H9 (cell line): ENCODE measurements at regions not wholly inside any gene's neighbourhood (a gene's known extent, or its start where the extent isn't known, plus 50 kb on each side); places are given as distances from the start of the nearest gene placed in this dataset.

Experiments
- DNase-seq: peaks from one replicate; pipeline ENCODE4 v3.0.0-alpha.2; 2017
- H2AFZ ChIP-seq: one replicate; pipeline ENCODE4 v1.6.1; 2013; ENCODE audit warnings: mild to moderate bottlenecking, low read length, control low read depth, moderate library complexity
- H2AK5ac ChIP-seq: 2 replicates; pipeline ENCODE4 v1.6.1; 2013; ENCODE audit warnings: low read length, control low read depth, mixed read lengths; ENCODE audit not compliant: insufficient read length
- H2BK120ac ChIP-seq: one replicate; pipeline ENCODE4 v1.6.1; 2013; ENCODE audit warnings: low read depth, mild to moderate bottlenecking, low read length, control low read depth, inconsistent platforms; ENCODE audit not compliant: poor library complexity, severe bottlenecking
- H2BK12ac ChIP-seq: 2 replicates; pipeline ENCODE4 v1.6.1; 2013; ENCODE audit warnings: low read length, control low read depth, mixed read lengths, low read depth; ENCODE audit not compliant: insufficient read length
- H2BK15ac ChIP-seq: 2 replicates; pipeline ENCODE4 v1.6.1; 2013; ENCODE audit warnings: low read depth, low read length, control low read depth
- H2BK20ac ChIP-seq: one replicate; pipeline ENCODE4 v1.6.1; 2013; ENCODE audit warnings: low read depth, mild to moderate bottlenecking, low read length, control low read depth, inconsistent platforms; ENCODE audit not compliant: poor library complexity, severe bottlenecking
- H2BK5ac ChIP-seq: 2 replicates; pipeline ENCODE4 v1.6.1; 2013; ENCODE audit warnings: low read length, control low read depth, mixed read lengths; ENCODE audit not compliant: insufficient read length
- H3K14ac ChIP-seq: 2 replicates; pipeline ENCODE4 v1.6.1; 2013; ENCODE audit warnings: low read length, control low read depth; ENCODE audit not compliant: insufficient read depth
- H3K18ac ChIP-seq: 2 replicates; pipeline ENCODE4 v1.6.1; 2013; ENCODE audit warnings: low read depth, mild to moderate bottlenecking, mixed read lengths, low read length, control low read depth; ENCODE audit not compliant: insufficient read length
- H3K23ac ChIP-seq: 2 replicates; pipeline ENCODE4 v1.6.1; 2013; ENCODE audit warnings: low read length, control low read depth, mixed read lengths, low read depth; ENCODE audit not compliant: insufficient read length
- H3K23me2 ChIP-seq: 2 replicates; pipeline ENCODE4 v1.6.1; 2013; ENCODE audit warnings: low read depth, mild to moderate bottlenecking, mixed read lengths, low read length, control low read depth; ENCODE audit not compliant: insufficient read length, poor library complexity, severe bottlenecking
- H3K27ac ChIP-seq: 2 replicates; pipeline ENCODE4 v1.5.1; 2013; ENCODE audit warnings: low read length, control low read depth, mixed read lengths, low read depth; ENCODE audit not compliant: insufficient read length
- H3K27me3 ChIP-seq: 2 replicates; pipeline ENCODE4 v1.6.1; 2013; ENCODE audit warnings: low read length, control low read depth, inconsistent platforms; ENCODE audit not compliant: insufficient read depth
- H3K4ac ChIP-seq: 2 replicates; pipeline ENCODE4 v1.6.1; 2013; ENCODE audit warnings: low read depth, mild to moderate bottlenecking, control low read depth, inconsistent platforms, low read length, moderate library complexity
- H3K4me1 ChIP-seq: 2 replicates; pipeline ENCODE4 v1.6.1; 2013; ENCODE audit warnings: low read length, control low read depth, inconsistent platforms; ENCODE audit not compliant: insufficient read depth
- H3K4me2 ChIP-seq: 2 replicates; pipeline ENCODE4 v1.6.1; 2013; ENCODE audit warnings: low read length, control low read depth, mixed read lengths; ENCODE audit not compliant: insufficient read length, insufficient read depth
- H3K56ac ChIP-seq: 2 replicates; pipeline ENCODE4 v1.6.1; 2013; ENCODE audit warnings: low read depth, mild to moderate bottlenecking, mixed read lengths, low read length, control low read depth; ENCODE audit not compliant: insufficient read length
- H3K79me1 ChIP-seq: 2 replicates; pipeline ENCODE4 v1.6.1; 2013; ENCODE audit warnings: low read depth, mild to moderate bottlenecking, moderate library complexity, low read length, control low read depth, inconsistent platforms; ENCODE audit not compliant: insufficient read depth, poor library complexity, severe bottlenecking
- H3K79me2 ChIP-seq: 2 replicates; pipeline ENCODE4 v1.6.1; 2013; ENCODE audit warnings: low read length, control low read depth, inconsistent platforms; ENCODE audit not compliant: insufficient read depth
- H3K9ac ChIP-seq: 2 replicates; pipeline ENCODE4 v1.6.1; 2013; ENCODE audit warnings: low read length, control low read depth, mixed read lengths; ENCODE audit not compliant: insufficient read length; ENCODE audit errors: extremely low read depth
- H3K9me3 ChIP-seq: one replicate; pipeline ENCODE4 v1.6.1; 2013; ENCODE audit warnings: low read depth, low read length, inconsistent platforms; ENCODE audit not compliant: control insufficient read depth
- H3T11ph ChIP-seq: one replicate; pipeline ENCODE4 v1.6.1; 2013; ENCODE audit warnings: mild to moderate bottlenecking, low read length, control low read depth, inconsistent platforms
- H4K20me1 ChIP-seq: one replicate; pipeline ENCODE4 v1.6.1; 2013; ENCODE audit not compliant: control insufficient read depth, insufficient read length, insufficient read depth
- H4K5ac ChIP-seq: 2 replicates; pipeline ENCODE4 v1.6.1; 2013; ENCODE audit warnings: low read depth, mild to moderate bottlenecking, mixed read lengths, low read length, control low read depth; ENCODE audit not compliant: insufficient read length
- H4K8ac ChIP-seq: replicated peaks from 2 replicates; pipeline ENCODE4 v1.6.1; 2013; ENCODE audit warnings: low read length, control low read depth, mixed read lengths, low read depth; ENCODE audit not compliant: insufficient read length
- H4K91ac ChIP-seq: 2 replicates; pipeline ENCODE4 v1.6.1; 2013; ENCODE audit warnings: low read depth, mild to moderate bottlenecking, moderate library complexity, mixed read lengths, low read length, control low read depth; ENCODE audit not compliant: insufficient read length
- H3K27ac Mint-ChIP-seq, 3 experiments: 2 replicates in 2 of 3; 3 replicates in 1 of 3; pipeline ENCODE4 v1.8.0; 2020 to 2021; ENCODE audit warnings: mixed read lengths in 3 of 3, mild to moderate bottlenecking in 1 of 3, moderate library complexity in 1 of 3
- H3K27me3 Mint-ChIP-seq: 2 replicates; pipeline ENCODE4 v1.8.0; 2021; ENCODE audit warnings: low read depth, mild to moderate bottlenecking, moderate library complexity, mixed read lengths
- H3K36me3 Mint-ChIP-seq, 3 experiments: 2 replicates in 2 of 3; 3 replicates in 1 of 3; pipeline ENCODE4 v1.8.0; 2020 to 2021; ENCODE audit warnings: low read depth in 3 of 3, mixed read lengths in 3 of 3; ENCODE audit not compliant: insufficient read depth in 1 of 3
- H3K4me1 Mint-ChIP-seq, 2 experiments: 2 replicates each; pipeline ENCODE4 v1.8.0; 2020; ENCODE audit warnings: mixed read lengths in 2 of 2
- H3K4me3 Mint-ChIP-seq, 2 experiments: 2 replicates in 1 of 2; 3 replicates in 1 of 2; pipeline ENCODE4 v1.8.0; 2020 to 2021; ENCODE audit warnings: mild to moderate bottlenecking in 2 of 2, mixed read lengths in 2 of 2, moderate library complexity in 1 of 2
- H3K9me3 Mint-ChIP-seq, 2 experiments: 2 replicates in 1 of 2; 3 replicates in 1 of 2; pipeline ENCODE4 v1.8.0; 2020; ENCODE audit warnings: mild to moderate bottlenecking in 2 of 2, mixed read lengths in 2 of 2, moderate library complexity in 1 of 2
- WGBS: extraction: QIAGEN DNeasy Blood & Tissue Kit; methylation state at CpG from one replicate; pipeline ENCODE4 v1.1.7; 2013; ENCODE audit warnings: missing lambda C conversion rate, low lambda C conversion rate, mixed read lengths; ENCODE audit not compliant: insufficient read length; ENCODE audit errors: extremely low coverage; 5-methylcytosine and 5-hydroxymethylcytosine counted together
- TF ChIP-seq, protein P1 (sequence below): fragments of 200-600 bp; sonication (generic); conservative IDR thresholded peaks from 3 replicates; pipeline ENCODE4 v1.8.0; 2021; ENCODE audit warnings: antibody characterized with exemption, mild to moderate bottlenecking

DNA sequence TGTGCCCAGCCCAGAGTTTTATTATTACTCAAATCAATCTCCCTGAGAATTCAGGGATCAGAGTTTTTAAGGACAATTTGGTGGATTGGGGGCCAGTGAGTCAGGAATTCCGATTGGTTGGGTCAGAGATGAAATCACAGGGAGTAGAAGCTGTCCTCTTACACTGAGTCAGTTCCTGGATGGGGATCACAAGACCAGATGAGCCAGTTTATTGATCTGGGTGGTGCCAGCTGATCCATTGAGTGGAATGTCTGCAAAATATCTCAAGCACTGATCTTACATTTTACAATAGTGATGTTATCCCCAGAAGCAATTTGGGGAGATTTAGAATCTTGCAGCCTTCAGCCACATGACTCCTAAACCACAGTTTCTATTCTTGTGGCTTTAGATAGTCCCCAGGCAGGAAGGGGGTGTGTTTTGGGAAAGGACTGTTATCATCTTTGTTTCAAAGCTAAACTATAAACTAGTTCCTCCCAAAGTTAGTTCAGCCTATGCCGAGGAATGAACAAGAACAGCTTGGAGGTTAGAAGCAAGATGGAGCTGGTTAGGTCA lies 89.1 kb upstream of the CNOT2 start:
- H3K4me1 ChIP-seq: no peaks in the 10 kb centered on the region
- no peaks in the 10 kb centered on the region for H4K20me1 ChIP-seq
- no peak overlapping the region for H3K18ac ChIP-seq
- Mint-ChIP-seq H3K9me3 (peaks cover 64 to 66% of the 10 kb centered on the region in 2 experiments), H3K27me3 (no peaks in the 10 kb centered on the region), H3K27ac (no peak overlapping the region), H3K4me3 (no peak overlapping the region), H3K4me1 (no peaks in the 10 kb centered on the region), H3K36me3 (peaks cover 28 to 57% (median 56%) of the 10 kb centered on the region in 3 experiments)
- H4K8ac ChIP-seq: no peak overlapping the region
- no peak overlapping the region for H3T11ph ChIP-seq
- peaks cover 11% of the 10 kb centered on the region for H3K9me3 ChIP-seq
- H2AFZ ChIP-seq: no peak overlapping the region
- H4K91ac ChIP-seq: no peak overlapping the region
- no peak overlapping the region for H2BK120ac ChIP-seq
- no peaks in the 10 kb centered on the region for H3K23me2 ChIP-seq
- H3K9ac ChIP-seq: no peak overlapping the region
- TF ChIP-seq, protein P1, sequence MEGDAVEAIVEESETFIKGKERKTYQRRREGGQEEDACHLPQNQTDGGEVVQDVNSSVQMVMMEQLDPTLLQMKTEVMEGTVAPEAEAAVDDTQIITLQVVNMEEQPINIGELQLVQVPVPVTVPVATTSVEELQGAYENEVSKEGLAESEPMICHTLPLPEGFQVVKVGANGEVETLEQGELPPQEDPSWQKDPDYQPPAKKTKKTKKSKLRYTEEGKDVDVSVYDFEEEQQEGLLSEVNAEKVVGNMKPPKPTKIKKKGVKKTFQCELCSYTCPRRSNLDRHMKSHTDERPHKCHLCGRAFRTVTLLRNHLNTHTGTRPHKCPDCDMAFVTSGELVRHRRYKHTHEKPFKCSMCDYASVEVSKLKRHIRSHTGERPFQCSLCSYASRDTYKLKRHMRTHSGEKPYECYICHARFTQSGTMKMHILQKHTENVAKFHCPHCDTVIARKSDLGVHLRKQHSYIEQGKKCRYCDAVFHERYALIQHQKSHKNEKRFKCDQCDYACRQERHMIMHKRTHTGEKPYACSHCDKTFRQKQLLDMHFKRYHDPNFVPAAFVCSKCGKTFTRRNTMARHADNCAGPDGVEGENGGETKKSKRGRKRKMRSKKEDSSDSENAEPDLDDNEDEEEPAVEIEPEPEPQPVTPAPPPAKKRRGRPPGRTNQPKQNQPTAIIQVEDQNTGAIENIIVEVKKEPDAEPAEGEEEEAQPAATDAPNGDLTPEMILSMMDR: no peak
- H2BK15ac ChIP-seq: no peak overlapping the region
- H2BK12ac ChIP-seq: no peak overlapping the region
- no peaks in the 10 kb centered on the region for H3K79me1 ChIP-seq
- H3K23ac ChIP-seq: no peak overlapping the region
- no peaks in the 10 kb centered on the region for H3K27me3 ChIP-seq
- no peak overlapping the region for H3K4ac ChIP-seq
- H2BK20ac ChIP-seq: no peak overlapping the region
- H3K56ac ChIP-seq: no peak overlapping the region
- H4K5ac ChIP-seq: no peak overlapping the region
- no CpG with 5 or more reads among the region's 2 CpGs for WGBS
- no peak for DNase-seq
- H2BK5ac ChIP-seq: no peak overlapping the region
- no peak overlapping the region for H2AK5ac ChIP-seq
- no peaks in the 10 kb centered on the region for H3K79me2 ChIP-seq
- no peak overlapping the region for H3K4me2 ChIP-seq
- H3K14ac ChIP-seq: no peak overlapping the region
- H3K27ac ChIP-seq: no peak overlapping the region
